PC-9 (cell line): ENCODE measurements at regions not wholly inside any gene's neighbourhood (a gene's known extent, or its start where the extent isn't known, plus 50 kb on each side); places are given as distances from the start of the nearest gene placed in this dataset.

Experiments used
- BruUV-seq: library from RNA; stranded (reverse); fragments of 400-500 nt; replicated peaks from 2 replicates; lab custom pipeline; 2021; lab: Mats Ljungman, UMichigan
- CTCF ChIA-PET: fragments of 300-600 bp; sonication (Branson Sonifier 250); formaldehyde crosslinking; loops from one replicate; lab custom pipeline; 2022; ENCODE audit warnings: antibody characterized with exemption; lab: Charles Lee
- POLR2A ChIA-PET: fragments of 300-600 bp; sonication (Branson Sonifier 250); formaldehyde crosslinking; loops from one replicate; lab custom pipeline; 2022; ENCODE audit warnings: antibody characterized with exemption; ENCODE audit not compliant: unreplicated experiment; lab: Charles Lee
- DNase-seq, 2 experiments: peaks; one replicate each; pipeline versions ENCODE4 v3.0.0 to v3.0.0-alpha.2; 2015 to 2022; ENCODE audit warnings: mixed read lengths in 1 of 2
- H2AFZ ChIP-seq: fragments of 200-600 bp; sonication (generic); 2 replicates; pipeline ENCODE4 v1.8.1; 2017; ENCODE audit warnings: antibody characterized with exemption
- H3F3A ChIP-seq: fragments of 200-600 bp; sonication (generic); 2 replicates; pipeline ENCODE4 v1.8.1; 2017; ENCODE audit warnings: antibody characterized with exemption, mild to moderate bottlenecking, low read depth; ENCODE audit not compliant: insufficient read depth
- H3K27ac ChIP-seq: fragments of 200-600 bp; sonication (generic); 2 replicates; pipeline ENCODE4 v1.6.1; 2016; ENCODE audit warnings: mixed run types
- H3K27me3 ChIP-seq: fragments of 200-600 bp; sonication (generic); 2 replicates; pipeline ENCODE4 v1.6.1; 2016; ENCODE audit warnings: low read depth, mixed run types; ENCODE audit not compliant: insufficient read depth
- H3K36me3 ChIP-seq: fragments of 200-600 bp; sonication (generic); 2 replicates; pipeline ENCODE4 v1.6.1; 2016; ENCODE audit warnings: low read depth, mixed run types
- H3K4me1 ChIP-seq: fragments of 200-600 bp; sonication (generic); replicated peaks from 2 replicates; pipeline ENCODE4 v1.6.1; 2016; ENCODE audit warnings: mixed run types; ENCODE audit not compliant: insufficient read depth
- H3K4me2 ChIP-seq: fragments of 200-600 bp; sonication (generic); 2 replicates; pipeline ENCODE4 v1.6.1; 2017; ENCODE audit warnings: mixed run types
- H3K4me3 ChIP-seq: fragments of 200-600 bp; sonication (generic); 2 replicates; pipeline ENCODE4 v1.6.1; 2016; ENCODE audit warnings: mixed run types
- H3K79me2 ChIP-seq: fragments of 200-600 bp; sonication (generic); 2 replicates; pipeline ENCODE4 v1.6.1; 2017; ENCODE audit warnings: low read depth, mixed run types
- H3K9me2 ChIP-seq: fragments of 200-600 bp; sonication (generic); 2 replicates; pipeline ENCODE4 v1.8.1; 2017; ENCODE audit warnings: mild to moderate bottlenecking; ENCODE audit not compliant: insufficient read depth
- H3K9me3 ChIP-seq: fragments of 200-600 bp; sonication (generic); 2 replicates; pipeline ENCODE4 v1.8.1; 2016; ENCODE audit warnings: low read depth; ENCODE audit not compliant: insufficient read depth
- H4K20me1 ChIP-seq: fragments of 200-600 bp; sonication (generic); 2 replicates; pipeline ENCODE4 v1.8.1; 2017; ENCODE audit not compliant: insufficient read depth
- CTCF ChIP-seq: fragments of 200-600 bp; sonication (generic); conservative IDR thresholded peaks from 2 replicates; pipeline ENCODE4 v1.6.1; 2017; ENCODE audit warnings: mixed run types, antibody characterized with exemption, mild to moderate bottlenecking, moderate library complexity
- EZH2 ChIP-seq: fragments of 200-600 bp; sonication (generic); IDR thresholded peaks from 2 replicates; pipeline ENCODE4 v1.8.0; 2017; ENCODE audit warnings: antibody characterized with exemption, low read depth
- intact Hi-C: fragments of 100-400 bp; cut with micrococcal nuclease; formaldehyde crosslinking; loops from one replicate; pipeline ENCODE4 v1.10.0; 2022; ENCODE audit not compliant: unreplicated experiment

- no peak overlapping the region for H2AFZ ChIP-seq
- H3K9me2 ChIP-seq = no peaks in the 10 kb centered on the region
- H4K20me1 ChIP-seq = no peaks in the 10 kb centered on the region
- no peak overlapping the region for H3K27ac ChIP-seq
- ChIA-PET CTCF (no interaction called here), POLR2A (no interaction called here)
- no TSS peak for BruUV-seq
- no peaks in the 10 kb centered on the region for H3F3A ChIP-seq
- TF ChIP-seq CTCF (no peak), EZH2 (no peak)
- DNase-seq = no peak
- intact Hi-C loops = no loop called here
- H3K4me2 ChIP-seq = no peak overlapping the region
- H3K4me3 ChIP-seq = no peak overlapping the region
- no peaks in the 10 kb centered on the region for H3K9me3 ChIP-seq
- H3K4me1 ChIP-seq = no peaks in the 10 kb centered on the region
- H3K27me3 ChIP-seq = no peaks in the 10 kb centered on the region
- H3K79me2 ChIP-seq = no peaks in the 10 kb centered on the region
- H3K36me3 ChIP-seq = no peaks in the 10 kb centered on the region
These were observed 160.6 kb downstream of the ANKRD30B start for GRCh38 chr18:14908541-14908940.

- Histone ChIP-seq H3K4me3 (no peak overlapping the region), H3K9me3 (no peaks in the 10 kb centered on the region), H3K27ac (no peak overlapping the region), H3K4me2 (no peak overlapping the region), H4K20me1 (no peaks in the 10 kb centered on the region), H3K27me3 (no peaks in the 10 kb centered on the region), H3K9me2 (no peaks in the 10 kb centered on the region), H3K79me2 (no peaks in the 10 kb centered on the region), H3K36me3 (no peaks in the 10 kb centered on the region), H2AFZ (no peak overlapping the region), H3F3A (no peaks in the 10 kb centered on the region), H3K4me1 (peaks cover 12% of the 10 kb centered on the region; the same call in 1 of the 2 replicates)
- no TSS peak for BruUV-seq
- TF ChIP-seq EZH2 (no peak), CTCF (no peak)
- no peak for DNase-seq
- intact Hi-C loops = no loop called here
- POLR2A ChIA-PET = no interaction called here
- CTCF ChIA-PET = no interaction called here
These were observed 165.0 kb downstream of the ANKRD30B start for GRCh38 chr18:14912967-14913366.

GRCh38 chr18:14914121-14914520 lies 166.1 kb downstream of the ANKRD30B start:
- no peaks in the 10 kb centered on the region for H3K36me3 ChIP-seq
- H3K27ac ChIP-seq = no peak overlapping the region
- ChIA-PET POLR2A (no interaction called here), CTCF (no interaction called here)
- DNase-seq = peak in 1 of 2 experiments; percentile 43
- H3K79me2 ChIP-seq = no peaks in the 10 kb centered on the region
- no peak overlapping the region; the same call in 1 of the 2 replicates for H2AFZ ChIP-seq
- H3K4me2 ChIP-seq = no peak overlapping the region
- intact Hi-C loops = no loop called here
- no peak overlapping the region for H3K4me3 ChIP-seq
- H4K20me1 ChIP-seq = no peaks in the 10 kb centered on the region
- H3K9me3 ChIP-seq = no peaks in the 10 kb centered on the region
- BruUV-seq = no TSS peak
- H3K27me3 ChIP-seq = no peaks in the 10 kb centered on the region
- TF ChIP-seq EZH2 (no peak), CTCF (no peak)
- peaks cover 12% of the 10 kb centered on the region; the same call in 1 of the 2 replicates for H3K4me1 ChIP-seq
- no peaks in the 10 kb centered on the region for H3F3A ChIP-seq
- no peaks in the 10 kb centered on the region for H3K9me2 ChIP-seq
